T1000 (cell line): ENCODE measurements at regions not wholly inside any gene's neighbourhood (a gene's known extent, or its start where the extent isn't known, plus 50 kb on each side); places are given as distances from the start of the nearest gene placed in this dataset.

Experiments
- DNase-seq: peaks from one replicate; lab custom pipeline; 2025; ENCODE audit warnings: mixed read lengths; lab: John Stamatoyannopoulos, UW

DNA sequence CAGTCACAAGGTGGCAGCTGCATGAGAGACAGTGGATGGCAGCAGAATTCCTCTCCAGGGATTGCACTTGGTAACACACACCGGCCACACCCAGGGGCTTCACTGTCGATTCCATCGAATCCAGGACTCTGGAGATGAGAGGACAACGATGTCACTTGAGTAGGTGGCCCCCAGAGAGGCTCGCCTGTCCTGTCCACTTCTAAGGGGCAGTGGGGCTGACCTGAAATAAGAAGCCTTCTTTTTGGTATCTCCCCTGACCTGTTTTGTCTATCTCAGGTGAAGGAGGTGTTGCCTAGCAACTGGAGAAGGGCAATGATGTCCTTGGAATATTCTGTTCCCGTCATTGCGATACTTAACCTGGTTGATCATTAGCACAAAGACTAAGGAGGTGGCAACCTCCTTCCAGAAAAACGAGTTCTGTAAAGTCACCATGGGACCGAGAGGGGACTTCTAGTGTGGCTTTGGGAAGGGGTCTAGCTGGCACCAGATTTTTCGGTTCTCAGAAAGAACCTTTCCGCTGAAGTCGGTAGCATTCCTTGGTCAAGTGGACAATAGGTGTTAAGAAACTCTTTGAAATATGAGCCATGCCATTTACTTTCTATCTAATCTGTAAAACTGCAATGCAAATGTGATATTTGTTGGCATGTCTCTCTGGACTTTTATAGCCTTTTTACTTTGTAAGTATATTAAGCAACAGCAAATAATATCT is 85.2 kb upstream of the TMPRSS2 start:
- DNase-seq, result no peak

DNA sequence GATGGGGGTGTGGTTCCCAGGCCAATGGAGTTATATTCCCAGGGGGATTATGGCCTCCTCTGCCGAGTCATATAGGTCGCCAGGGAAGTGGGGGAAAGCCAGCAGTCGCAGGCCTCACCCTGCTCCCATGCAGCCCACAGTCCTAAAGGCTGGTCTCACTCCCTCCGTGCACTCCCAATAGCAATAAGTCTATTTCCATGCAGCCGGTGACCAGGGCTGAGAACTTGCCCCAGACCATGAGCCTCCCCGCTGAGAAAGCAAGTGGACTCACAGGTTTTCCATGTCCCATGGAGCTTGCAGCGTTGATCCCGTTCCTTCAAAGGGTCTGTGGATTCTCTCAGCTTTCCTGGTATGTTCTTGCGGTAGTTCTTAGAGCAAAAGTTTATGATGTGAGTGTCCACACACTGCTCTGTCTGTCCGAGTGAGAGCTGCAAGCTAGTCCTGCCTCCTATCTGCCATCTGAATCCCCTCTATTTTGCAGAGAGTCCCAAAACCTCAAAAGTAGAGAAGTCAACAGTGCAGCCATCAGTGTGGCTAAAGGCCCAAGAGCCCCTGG is 81.7 kb upstream of the TMPRSS2 start:
- no peak for DNase-seq

DNA sequence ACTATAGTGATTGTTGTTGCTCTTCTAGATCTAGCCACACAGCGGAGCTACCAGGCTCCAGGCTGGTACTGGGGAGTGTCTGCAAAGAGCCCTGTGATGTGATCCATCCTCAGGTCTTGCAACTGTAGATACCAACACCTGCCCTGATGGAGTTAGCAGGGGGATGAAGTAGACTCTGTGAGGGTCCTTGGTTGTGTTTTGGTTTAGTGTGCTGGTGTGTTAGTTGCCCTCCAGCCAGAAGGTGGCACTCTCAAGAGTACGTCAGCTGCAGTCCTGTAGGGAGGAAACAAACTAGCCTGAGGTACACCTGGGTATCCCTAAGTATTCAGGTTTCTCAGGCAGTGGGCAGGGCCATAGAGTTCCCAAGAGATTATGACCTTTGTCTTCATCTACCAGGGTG is 81.2 kb upstream of the TMPRSS2 start:
- DNase-seq, result no peak

DNA sequence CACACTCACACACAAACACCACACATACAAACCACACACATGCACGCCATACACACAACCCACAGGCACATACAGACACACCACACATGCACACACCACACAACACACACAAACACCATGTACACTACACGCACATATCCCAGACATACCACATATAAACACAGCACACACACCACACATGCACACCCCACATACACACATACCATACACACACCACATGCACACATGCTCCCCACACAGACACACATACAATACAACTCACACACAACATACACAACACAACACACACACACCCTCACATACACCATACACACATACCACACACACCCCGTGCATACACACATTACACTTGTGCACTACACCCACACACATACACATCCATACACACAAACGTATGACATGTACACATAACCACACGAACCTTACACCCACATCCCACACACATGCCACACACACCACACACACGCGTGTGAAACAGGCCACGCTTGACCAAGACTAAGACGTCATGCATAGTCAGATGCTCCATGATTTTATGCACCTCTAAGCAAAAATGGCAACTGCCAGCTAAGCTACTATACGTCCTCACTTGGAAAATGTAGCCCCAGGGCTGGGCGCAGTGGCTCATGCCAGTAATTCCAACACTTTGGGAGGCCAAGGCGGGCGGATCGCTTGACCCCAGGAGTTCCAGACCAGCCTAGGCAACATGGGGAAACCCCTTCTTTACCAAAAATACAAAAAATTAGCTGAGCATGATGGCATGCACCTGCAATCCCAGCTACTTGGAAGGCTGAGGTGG is 77.4 kb upstream of the TMPRSS2 start:
- no peak for DNase-seq

DNA sequence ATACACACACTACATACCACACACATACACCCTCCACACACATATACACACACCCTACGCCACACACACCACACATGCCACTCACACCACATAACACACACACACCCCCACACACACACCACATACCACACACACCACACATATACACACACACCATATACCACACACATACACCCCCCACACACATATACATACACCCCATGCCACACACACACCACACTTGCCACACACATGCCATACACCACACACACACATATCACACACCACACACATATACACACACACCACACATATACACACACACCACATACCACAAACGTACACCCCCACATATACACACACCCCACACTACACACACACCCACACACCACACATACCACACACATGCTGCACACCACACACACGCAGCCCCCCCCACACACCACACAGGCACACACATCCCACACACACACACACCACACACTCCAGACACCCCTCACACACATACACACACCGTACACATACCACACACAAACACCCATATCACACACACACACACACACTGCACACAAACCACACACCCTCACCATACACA is 76.7 kb upstream of the TMPRSS2 start:
- DNase-seq, result no peak

DNA sequence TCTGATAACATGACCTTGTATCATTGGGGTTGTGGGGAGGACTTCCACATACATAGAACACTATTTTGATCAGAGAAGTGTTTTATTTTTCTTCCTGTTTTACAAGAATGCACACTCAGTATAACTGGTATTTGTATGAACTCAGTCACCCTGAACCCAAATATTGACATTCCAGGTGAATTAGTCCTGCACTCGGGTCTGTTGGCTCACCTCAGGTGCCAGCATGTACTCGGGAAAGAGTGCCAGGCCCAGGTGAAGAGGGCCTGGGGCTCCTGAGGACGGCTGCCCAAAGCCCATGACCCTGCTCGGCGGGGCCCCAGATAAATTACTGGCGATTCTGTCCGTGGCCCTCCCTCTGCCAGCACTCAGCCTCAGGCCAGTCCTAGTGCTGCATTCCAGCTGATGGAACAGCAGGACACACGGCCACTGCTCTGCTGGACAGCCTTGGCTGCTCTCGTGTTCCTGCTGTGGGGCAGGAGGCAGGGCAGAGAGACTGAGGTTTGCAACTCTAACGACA is 75.4 kb upstream of the TMPRSS2 start:
- DNase-seq, result no peak

DNA sequence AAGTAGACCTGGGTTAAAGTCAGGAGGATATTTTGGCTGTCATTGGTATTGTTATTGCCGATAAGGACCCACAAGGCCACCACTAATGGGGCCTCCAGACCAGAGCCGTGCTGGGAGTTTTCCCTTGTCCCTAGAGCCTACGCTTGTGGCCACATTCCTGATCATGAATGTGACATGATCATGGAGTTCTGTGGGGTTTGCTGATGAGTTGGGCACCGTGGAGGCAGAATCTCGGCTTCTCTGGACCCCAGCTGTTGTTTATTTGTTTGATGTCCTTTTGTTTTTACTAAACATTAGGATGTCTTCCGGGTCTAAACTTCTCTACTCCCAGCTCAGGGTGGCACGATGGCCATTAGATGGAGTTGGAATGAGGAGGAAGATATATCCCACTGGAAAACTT is 74.9 kb upstream of the TMPRSS2 start:
- DNase-seq, result no peak

DNA sequence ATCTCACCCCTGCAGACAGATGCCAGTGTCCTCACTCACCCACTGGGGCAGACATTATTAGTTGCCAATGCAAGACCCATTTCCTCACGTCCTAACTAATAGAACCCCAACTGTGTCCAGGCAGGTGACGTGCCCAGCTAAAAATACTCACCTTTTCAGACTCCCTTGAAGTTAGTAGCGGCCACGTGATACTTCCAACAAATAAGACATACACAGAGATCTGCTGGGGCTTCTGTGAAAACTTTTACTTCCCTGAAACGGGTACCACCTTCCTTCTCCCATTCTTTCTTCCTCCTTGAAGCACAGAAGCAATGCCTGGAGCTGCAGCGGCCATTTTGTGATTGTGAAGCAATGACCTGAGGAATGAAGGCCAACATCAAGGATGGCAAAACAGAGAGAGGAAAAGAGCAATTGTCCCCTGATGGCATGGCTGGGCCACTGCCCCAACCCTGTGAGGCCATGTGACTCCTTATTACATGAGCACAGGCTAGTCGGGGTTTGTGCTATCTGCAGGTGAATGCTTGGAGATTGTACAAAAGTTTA is 74.4 kb upstream of the TMPRSS2 start:
- no peak for DNase-seq

DNA sequence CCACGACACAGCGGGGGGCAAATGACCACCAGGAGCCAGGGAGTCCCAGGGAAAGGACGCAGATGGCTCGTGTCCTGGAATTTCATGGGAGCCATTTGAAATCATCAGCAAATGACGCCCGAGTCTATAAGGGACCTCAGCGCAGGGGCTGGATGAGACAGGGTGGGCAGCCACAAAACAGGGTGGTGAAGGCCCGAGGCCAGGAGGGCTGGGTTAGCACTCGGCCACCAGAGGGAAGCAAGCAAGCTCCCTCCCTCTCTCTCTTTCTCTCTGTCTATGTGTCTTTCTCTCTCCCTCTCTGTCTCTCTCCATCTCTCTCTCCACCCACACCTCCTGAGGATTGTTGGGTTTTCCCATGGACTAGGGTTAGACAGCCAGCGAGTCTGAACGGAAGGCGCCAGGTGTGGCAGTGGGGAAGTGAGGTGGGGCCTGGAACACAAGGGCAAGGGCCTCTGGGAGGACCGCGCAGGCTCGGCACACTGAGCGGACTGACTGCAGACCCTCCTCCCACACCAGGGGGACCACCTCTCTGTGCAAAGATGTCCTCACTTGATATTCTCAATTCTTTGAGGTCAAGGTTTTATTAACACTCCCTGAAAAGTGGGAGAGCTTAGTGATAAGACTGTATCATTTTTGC is 73.8 kb upstream of the TMPRSS2 start:
- DNase-seq, result no peak

DNA sequence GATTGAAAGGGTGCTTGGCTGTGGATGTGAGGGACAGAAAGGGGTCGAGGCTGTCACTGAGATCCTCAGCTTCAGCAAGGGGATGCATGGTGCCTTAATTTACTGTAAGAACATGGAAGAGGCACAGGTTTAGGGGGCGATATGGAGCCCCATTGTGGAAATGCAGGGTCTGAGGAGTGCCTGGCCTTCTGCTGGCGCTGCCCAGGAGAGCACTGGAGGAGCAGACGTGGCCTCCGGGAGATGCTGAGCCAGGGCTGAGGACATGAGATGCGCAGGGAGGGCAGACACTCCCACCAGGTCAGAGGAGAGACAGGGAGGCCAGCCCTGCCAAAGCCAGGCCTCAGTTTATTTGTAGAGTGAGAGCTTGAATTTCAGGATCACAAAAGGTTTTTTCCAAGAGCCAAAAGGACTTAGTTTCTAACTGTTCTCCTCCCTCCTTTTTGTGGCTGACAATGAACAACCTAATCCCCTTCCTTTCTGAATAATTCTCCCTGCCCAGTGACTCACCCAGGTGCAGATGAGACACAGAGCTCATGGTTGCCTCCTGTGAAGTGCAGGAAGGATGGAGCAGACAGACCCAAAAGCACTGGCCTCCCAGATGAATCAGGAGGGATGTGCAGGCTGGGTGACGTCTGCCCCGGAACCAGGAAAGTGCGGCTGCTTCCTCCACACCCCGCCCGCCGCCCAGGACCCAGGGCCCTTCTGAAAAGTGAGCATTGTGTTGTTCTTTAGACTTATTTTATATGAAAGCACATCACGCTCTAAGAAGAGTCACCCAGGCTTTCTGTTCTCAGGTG is 73.0 kb upstream of the TMPRSS2 start:
- no peak for DNase-seq

DNA sequence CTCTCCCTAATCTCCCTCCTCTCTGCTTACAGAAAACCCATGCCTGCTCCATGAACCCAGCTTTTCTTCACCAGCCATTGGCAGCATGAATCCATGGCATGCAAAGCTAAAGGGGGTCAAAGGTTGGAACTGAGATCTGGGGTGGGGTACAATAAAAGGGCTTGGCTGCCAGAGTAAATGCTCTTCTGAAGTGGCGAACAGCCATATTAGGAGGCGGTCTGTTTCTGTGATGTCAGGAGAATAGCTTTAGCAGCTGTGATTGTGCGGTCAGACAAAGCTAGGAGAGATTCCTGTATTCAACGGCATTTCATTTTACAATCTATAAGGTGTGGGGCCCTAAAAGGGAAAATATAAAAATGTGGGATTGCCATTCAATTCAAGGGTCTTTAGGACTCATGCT is 71.7 kb upstream of the TMPRSS2 start:
- DNase-seq, result no peak

DNA sequence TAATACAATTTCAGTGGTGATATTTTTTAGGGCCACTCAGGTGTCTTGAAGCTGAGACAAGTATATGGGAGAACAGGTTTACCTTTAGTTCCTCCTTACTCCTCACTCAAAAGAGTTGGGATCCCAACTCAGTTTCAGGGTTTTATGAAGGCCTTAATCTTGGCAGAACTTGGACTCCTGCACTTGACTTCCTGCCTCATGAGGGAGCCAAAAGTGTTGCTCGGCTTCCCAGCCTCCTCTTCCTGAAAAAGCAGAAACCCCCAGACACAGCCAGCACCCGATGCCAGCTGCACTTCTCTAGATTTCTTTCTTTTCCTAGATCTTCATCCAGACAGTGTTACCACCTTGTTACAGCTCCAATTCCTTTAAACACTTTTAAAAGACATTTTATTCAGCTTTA is 70.8 kb upstream of the TMPRSS2 start:
- DNase-seq, result no peak

DNA sequence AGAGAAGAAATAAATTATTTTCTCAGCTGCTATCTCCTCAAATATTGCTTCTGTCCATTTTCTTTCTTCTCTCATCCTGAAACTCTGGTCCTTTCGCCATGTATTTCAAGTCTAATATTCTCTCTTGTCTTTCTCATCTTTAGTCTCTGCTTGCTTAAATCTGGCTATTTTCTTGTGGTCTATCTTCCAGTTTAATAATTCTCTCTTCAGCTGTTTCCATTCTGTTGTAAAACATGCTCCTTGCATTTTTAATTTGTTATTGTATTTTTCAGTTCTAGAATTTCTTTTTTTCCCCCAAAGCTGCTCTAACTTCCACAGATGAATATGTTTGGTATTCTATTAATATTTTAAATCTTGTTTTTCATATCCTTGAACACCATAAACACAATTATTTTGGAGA is 70.1 kb upstream of the TMPRSS2 start:
- no peak for DNase-seq

DNA sequence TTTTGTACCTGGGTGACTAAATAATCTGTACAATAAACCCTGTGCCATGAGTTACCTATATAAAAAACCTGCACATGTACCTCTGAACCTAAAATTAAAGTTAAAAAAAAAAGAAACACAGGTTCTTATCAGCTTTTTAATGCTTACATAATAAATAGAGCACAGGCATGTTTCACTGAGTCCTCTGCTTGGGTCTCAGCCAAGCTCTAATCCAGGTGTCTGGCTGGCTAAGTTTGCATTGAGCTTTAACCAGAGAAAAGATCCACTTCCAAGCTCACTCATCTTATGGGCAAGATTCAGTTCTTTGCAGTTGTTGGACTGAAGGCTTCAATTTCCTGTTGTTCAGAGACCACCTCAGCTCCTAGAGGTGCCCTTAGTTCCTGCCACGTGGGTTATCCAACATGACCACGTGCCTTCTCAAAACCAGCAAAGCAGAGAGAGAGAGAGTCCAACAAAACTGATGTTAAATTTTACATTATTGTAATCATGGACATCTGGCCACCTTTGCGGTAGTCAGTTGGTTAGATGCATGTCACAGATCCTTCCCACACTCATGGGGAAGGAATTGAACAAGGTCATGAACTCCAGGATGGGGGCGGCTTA is 68.2 kb upstream of the TMPRSS2 start:
- no peak for DNase-seq

DNA sequence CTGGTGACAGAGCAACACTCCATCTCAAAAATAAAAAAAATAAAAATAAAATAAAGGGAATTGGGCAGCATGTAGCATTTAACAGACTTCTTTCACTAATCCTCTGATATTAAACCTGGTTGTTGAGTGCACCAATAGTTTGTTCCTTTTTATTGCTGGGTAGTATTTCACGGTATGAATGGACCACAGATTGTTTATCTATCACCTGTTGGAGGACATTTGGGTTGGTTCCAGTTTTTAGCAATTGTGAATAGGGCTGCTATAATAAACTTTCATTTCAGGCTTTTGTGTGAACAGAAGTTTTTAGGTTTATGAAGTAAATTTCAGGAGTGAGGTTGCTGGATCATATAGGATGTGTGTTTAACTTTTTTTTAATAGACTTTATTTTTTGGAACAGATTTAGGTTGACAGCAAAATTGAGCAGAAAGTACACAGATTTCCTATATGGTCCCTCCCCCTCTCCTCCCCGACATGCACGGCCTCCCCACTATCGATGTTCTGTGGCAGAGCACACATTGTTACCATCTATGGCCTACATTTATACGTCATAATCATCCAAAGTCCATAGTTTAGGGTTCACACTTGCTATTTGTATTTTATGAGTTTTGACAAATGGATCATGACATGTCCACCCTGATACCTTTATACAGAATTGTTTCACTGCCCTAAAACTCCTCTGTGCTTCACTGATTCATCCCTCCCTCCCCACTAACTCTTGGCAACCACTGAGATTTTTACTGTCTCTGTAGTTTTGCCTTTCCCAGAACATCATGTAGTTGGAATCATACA is 66.1 kb upstream of the TMPRSS2 start:
- DNase-seq, result no peak

DNA sequence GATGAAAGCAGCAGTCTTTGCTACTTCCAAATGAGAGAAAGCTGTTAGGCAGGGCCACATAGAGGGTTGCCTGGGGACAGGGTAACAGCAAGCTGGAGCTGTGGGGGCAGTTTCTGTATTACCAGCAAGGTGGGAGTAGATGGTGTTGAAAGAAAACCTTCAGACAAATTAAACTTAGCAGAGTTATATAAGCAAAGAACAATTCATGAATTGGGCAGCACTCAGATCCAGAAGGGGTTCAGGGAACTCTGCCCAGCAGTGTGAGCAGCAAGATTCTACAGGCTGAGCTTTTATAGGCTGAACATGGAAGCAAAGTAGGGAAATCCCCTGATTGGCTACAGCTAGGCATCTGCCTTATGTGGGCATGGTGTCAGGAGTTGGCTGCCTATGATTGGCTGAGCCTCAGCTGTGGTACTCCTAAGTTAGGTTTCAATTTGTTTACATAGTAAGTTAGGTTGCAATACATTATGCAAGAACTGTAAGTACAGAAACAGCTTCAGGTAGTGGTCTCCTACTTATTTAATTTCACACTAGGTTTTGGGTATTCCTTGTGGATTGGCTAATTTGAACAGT is 64.1 kb upstream of the TMPRSS2 start:
- no peak for DNase-seq

DNA sequence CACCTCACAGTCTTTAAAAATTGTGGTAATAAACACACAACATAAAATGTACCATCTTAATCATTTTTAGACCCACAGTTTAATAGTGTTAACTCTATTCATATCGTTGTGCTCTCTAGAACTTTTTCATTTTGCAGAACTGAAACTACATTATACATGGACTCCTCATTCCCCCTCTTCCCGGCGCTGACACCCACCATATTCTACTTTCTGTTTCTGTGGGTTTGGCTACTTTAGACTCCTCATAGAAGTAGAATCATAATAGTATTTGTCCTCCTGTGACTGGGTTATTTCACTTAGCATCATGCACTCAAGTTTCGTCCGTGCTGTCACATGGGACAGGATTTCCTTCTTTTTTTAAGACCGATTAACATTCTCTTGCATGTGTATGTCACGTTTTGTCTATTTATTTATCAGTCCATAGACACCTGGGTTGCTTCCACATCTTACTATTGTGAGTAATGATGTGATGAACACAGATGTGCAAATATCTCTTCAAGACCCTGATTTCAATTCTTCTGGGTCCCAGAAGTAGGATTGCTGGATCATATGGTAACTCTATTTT is 62.9 kb upstream of the TMPRSS2 start:
- DNase-seq, result no peak

DNA sequence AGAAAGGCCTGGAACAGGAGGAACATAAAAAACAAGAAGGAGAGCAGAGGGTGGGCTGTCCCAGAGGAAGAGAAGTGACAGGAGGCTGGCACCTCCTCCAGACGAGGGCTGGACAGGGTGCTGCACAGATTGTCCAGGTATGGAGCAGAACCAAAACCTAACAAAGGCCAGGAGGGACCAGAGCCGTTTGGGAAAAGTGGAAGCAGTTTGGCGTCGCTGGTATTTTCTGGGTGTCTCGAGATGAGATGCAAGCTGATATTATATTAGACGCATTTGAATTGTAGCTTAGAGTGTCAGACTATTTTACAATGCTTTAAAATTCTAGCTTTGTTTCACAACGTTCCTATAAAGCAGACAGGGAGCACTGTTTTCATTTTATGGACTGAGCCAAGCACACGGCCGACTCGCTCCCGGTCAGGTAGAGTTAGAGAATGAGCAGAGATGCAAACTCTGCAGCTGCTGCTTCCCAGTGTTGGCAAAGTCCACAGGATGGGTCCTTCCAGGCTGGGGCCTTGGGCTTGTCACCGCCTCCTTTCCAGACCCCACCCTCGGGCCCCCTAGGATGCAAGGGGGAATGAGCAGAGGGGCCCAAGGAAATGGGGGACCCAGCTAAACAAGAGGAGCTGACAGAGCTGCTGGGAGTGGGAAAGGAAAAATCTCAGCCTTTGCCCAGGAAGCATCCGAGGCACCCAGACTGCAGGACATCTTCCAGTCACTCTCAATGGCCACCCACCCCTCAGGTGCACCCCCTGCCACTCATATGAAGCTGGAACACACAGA is 60.8 kb upstream of the TMPRSS2 start:
- no peak for DNase-seq
